CD14-positive monocyte (primary cell): ENCODE measurements at regions not wholly inside any gene's neighbourhood (a gene's known extent, or its start where the extent isn't known, plus 50 kb on each side); places are given as distances from the start of the nearest gene placed in this dataset.

Experiments used
- DNase-seq, 3 donors: peaks; one replicate each; pipeline ENCODE4 v3.0.0-alpha.2; 2011 to 2022
- H2AFZ ChIP-seq: 2 replicates; pipeline ENCODE4 v1.6.0; 2012; ENCODE audit warnings: mild to moderate bottlenecking, low read depth, low read length, inconsistent platforms; ENCODE audit not compliant: insufficient read depth, poor library complexity, severe bottlenecking
- H3K27ac ChIP-seq, 2 donors: 1 replicate in 1 of 2; 2 replicates in 1 of 2; pipeline ENCODE4 v1.5.1; 2012 to 2013; ENCODE audit warnings: low read length in 2 of 2, control low read depth in 1 of 2, inconsistent platforms in 1 of 2, low read depth in 1 of 2, mild to moderate bottlenecking in 1 of 2
- H3K27me3 ChIP-seq, 2 donors: one replicate each; pipeline versions ENCODE4 v1.6.0 to v1.6.1; 2011 to 2013; ENCODE audit warnings: low read length in 2 of 2; ENCODE audit not compliant: control insufficient read depth in 2 of 2, insufficient read depth in 2 of 2
- H3K36me3 ChIP-seq, 2 donors: replicated peaks in 1 of 2; 1 replicate in 1 of 2; 2 replicates in 1 of 2; pipeline versions ENCODE4 v1.5.1 to v1.6.1; 2012 to 2013; ENCODE audit warnings: low read length in 2 of 2, control low read depth in 1 of 2, inconsistent platforms in 1 of 2, mild to moderate bottlenecking in 1 of 2; ENCODE audit not compliant: insufficient read depth in 2 of 2, control insufficient read depth in 1 of 2
- H3K4me1 ChIP-seq, 2 donors: 1 replicate in 1 of 2; 2 replicates in 1 of 2; pipeline versions ENCODE4 v1.5.1 to v1.6.1; 2012 to 2013; ENCODE audit warnings: low read length in 2 of 2, control low read depth in 1 of 2, inconsistent platforms in 1 of 2, mild to moderate bottlenecking in 1 of 2, moderate library complexity in 1 of 2; ENCODE audit not compliant: insufficient read depth in 2 of 2, control insufficient read depth in 1 of 2
- H3K4me2 ChIP-seq: replicated peaks from 2 replicates; pipeline ENCODE3; 2012; ENCODE audit warnings: low read length, moderate library complexity, mild to moderate bottlenecking; ENCODE audit not compliant: poor library complexity, severe bottlenecking; ENCODE audit errors: extremely low read depth
- H3K4me3 ChIP-seq, 3 experiments: fragments of 200-600 bp in 1 of 3; sonication (generic) in 1 of 3; replicated peaks in 1 of 3; 1 replicate in 2 of 3; 2 replicates in 1 of 3; pipeline ENCODE4 v1.5.1; 2011 to 2013; ENCODE audit warnings: low read length in 3 of 3, mild to moderate bottlenecking in 3 of 3, control low read depth in 2 of 3, low read depth in 2 of 3, inconsistent platforms in 1 of 3, moderate library complexity in 1 of 3
- H3K79me2 ChIP-seq: 2 replicates; pipeline ENCODE4 v1.6.0; 2012; ENCODE audit warnings: mild to moderate bottlenecking, control low read depth, inconsistent platforms, low read length, moderate library complexity; ENCODE audit not compliant: insufficient read depth
- H3K9ac ChIP-seq: 2 replicates; pipeline ENCODE4 v1.6.0; 2017; ENCODE audit warnings: low read length, mild to moderate bottlenecking; ENCODE audit not compliant: insufficient read depth, poor library complexity, severe bottlenecking
- H3K9me3 ChIP-seq, 2 donors: replicated peaks in 1 of 2; 1 replicate in 1 of 2; 2 replicates in 1 of 2; pipeline versions ENCODE4 v1.5.1 to v1.6.1; 2012 to 2013; ENCODE audit warnings: low read length in 2 of 2, control low read depth in 1 of 2; ENCODE audit not compliant: control insufficient read depth in 1 of 2, insufficient read depth in 1 of 2
- H4K20me1 ChIP-seq: 2 replicates; pipeline ENCODE4 v1.6.0; 2012; ENCODE audit warnings: mild to moderate bottlenecking, low read length, control low read depth, moderate library complexity; ENCODE audit not compliant: insufficient read depth
- H3K27ac Mint-ChIP-seq, 7 donors: one replicate each; pipeline ENCODE4 v1.8.0; 2020; ENCODE audit warnings: mild to moderate bottlenecking in 7 of 7, mixed read lengths in 7 of 7, moderate library complexity in 6 of 7, inconsistent platforms in 2 of 7
- H3K27me3 Mint-ChIP-seq, 3 donors: one replicate each; pipeline ENCODE4 v1.8.0; 2021 to 2022; ENCODE audit warnings: low read depth in 3 of 3, mild to moderate bottlenecking in 3 of 3, mixed read lengths in 3 of 3, moderate library complexity in 3 of 3, inconsistent platforms in 1 of 3
- H3K36me3 Mint-ChIP-seq, 2 donors: one replicate each; pipeline ENCODE4 v1.8.0; 2020; ENCODE audit warnings: mixed read lengths in 2 of 2, inconsistent platforms in 1 of 2, mild to moderate bottlenecking in 1 of 2
- H3K4me1 Mint-ChIP-seq: one replicate; pipeline ENCODE4 v1.8.0; 2020; ENCODE audit warnings: mild to moderate bottlenecking, mixed read lengths
- H3K4me3 Mint-ChIP-seq, 2 donors: one replicate each; pipeline ENCODE4 v1.8.0; 2020; ENCODE audit warnings: mild to moderate bottlenecking in 2 of 2, mixed read lengths in 2 of 2, moderate library complexity in 1 of 2
- H3K9me3 Mint-ChIP-seq, 7 donors: one replicate each; pipeline ENCODE4 v1.8.0; 2020 to 2022; ENCODE audit warnings: mixed read lengths in 7 of 7, mild to moderate bottlenecking in 6 of 7, moderate library complexity in 6 of 7, inconsistent platforms in 2 of 7
- WGBS: methylation state at CpG from one replicate; pipeline ENCODE4 v1.1.5; 2013; ENCODE audit warnings: missing lambda C conversion rate; ENCODE audit not compliant: insufficient coverage; 5-methylcytosine and 5-hydroxymethylcytosine counted together
- intact Hi-C, 2 donors: fragments of 100-400 bp; cut with micrococcal nuclease; formaldehyde crosslinking; loops; one replicate each; pipeline versions ENCODE4 v1.15.0 to v1.15.1; 2023
- TF ChIP-seq, protein P1 (sequence below): fragments of 200-600 bp; IDR thresholded peaks from one replicate; pipeline ENCODE4 v1.8.0; 2022; ENCODE audit warnings: antibody characterized with exemption, mild to moderate bottlenecking

DNA sequence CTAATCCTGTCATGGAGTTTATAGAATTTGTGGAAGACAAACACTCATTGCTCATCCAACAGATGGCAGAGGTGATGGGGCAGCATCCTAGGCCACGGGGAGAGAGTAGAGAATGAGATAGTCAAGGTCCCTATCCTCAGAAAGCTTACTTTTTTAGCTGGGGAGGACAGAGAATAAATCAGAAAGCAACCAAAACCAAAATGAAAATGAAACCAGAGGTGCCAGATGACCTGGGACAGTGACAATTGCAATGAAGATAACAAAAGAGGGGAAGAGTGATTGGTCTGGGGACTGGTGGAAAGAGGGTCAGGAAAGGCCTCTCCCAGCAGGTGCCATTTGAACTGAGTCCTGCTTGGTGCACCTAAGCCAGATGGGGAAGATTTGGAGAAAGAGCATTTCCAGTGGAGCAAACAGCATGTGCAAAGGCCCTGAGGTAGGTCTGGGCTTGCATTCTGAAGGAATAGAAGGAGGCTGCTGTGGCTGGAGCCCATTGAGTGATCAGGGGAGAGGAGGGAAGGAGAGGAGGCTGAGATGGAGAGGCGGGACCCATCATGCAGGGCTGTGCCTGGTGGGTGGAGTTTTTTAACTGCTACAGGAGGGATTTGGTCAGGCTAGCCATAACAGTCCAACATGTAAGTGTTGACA lies 164.1 kb downstream of the RPS24 start:
- Histone ChIP-seq H3K27me3 (no peaks in the 10 kb centered on the region), H3K27ac (no peak overlapping the region), H3K79me2 (no peaks in the 10 kb centered on the region), H3K36me3 (no peaks in the 10 kb centered on the region), H4K20me1 (no peaks in the 10 kb centered on the region), H3K9ac (no peak overlapping the region), H3K4me1 (no peaks in the 10 kb centered on the region), H2AFZ (no peak overlapping the region), H3K4me2 (no peak overlapping the region), H3K9me3 (peaks cover 8% of the 10 kb centered on the region in 2 donors), H3K4me3 (no peak overlapping the region)
- no peaks in the 10 kb centered on the region for H3K4me1 Mint-ChIP-seq
- H3K9me3 Mint-ChIP-seq, result peaks cover 3 to 9% (median 8%) of the 10 kb centered on the region in 7 donors
- H3K4me3 Mint-ChIP-seq, result no peak overlapping the region
- no peak overlapping the region for H3K27ac Mint-ChIP-seq
- WGBS, result 100% methylated on average over 1 of the region's 2 CpGs
- intact Hi-C loops, result no loop called here
- peaks cover 0 to 1% (median 0%) of the 10 kb centered on the region in 3 donors for H3K27me3 Mint-ChIP-seq
- no peaks in the 10 kb centered on the region for H3K36me3 Mint-ChIP-seq
- TF ChIP-seq, protein P1, sequence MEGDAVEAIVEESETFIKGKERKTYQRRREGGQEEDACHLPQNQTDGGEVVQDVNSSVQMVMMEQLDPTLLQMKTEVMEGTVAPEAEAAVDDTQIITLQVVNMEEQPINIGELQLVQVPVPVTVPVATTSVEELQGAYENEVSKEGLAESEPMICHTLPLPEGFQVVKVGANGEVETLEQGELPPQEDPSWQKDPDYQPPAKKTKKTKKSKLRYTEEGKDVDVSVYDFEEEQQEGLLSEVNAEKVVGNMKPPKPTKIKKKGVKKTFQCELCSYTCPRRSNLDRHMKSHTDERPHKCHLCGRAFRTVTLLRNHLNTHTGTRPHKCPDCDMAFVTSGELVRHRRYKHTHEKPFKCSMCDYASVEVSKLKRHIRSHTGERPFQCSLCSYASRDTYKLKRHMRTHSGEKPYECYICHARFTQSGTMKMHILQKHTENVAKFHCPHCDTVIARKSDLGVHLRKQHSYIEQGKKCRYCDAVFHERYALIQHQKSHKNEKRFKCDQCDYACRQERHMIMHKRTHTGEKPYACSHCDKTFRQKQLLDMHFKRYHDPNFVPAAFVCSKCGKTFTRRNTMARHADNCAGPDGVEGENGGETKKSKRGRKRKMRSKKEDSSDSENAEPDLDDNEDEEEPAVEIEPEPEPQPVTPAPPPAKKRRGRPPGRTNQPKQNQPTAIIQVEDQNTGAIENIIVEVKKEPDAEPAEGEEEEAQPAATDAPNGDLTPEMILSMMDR, result no peak
- no peak for DNase-seq

DNA sequence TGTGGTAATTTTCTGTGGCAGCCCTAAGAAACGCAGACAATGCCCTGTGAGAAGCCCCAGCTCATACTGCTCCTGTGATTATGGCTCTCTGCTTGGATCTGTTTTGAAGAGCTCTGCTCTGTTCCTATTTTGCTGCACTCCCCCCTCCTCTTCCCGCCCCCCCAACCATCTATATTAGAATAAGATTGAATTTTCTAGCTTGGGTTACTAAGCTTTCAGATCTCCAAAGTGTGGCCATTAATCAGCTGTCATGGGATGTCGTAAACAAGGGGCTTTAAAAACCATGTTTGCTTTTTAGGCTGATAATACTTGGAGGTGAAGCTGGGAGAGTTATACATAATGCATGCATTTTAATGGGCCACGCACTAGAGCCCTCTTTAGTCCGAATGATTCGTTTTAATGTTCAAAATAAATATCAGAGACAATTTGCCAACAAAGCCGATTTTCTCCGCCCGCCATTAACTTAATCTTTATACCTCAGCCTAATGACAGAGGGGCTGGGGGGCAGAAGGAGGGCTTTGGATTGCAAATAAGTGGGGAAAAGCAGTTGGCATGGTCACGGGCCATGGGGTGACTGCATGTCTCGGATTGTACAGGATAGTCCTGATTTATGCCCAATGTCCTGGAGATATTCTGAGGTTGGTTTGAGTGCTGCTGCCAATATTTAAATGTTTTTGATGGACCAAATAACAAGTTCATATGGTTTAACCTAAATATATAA lies 165.5 kb downstream of the RPS24 start:
- H3K9ac ChIP-seq, result no peak overlapping the region
- H3K27me3 ChIP-seq, result no peaks in the 10 kb centered on the region
- H3K4me3 ChIP-seq, result no peak overlapping the region
- no peaks in the 10 kb centered on the region for H3K36me3 ChIP-seq
- Mint-ChIP-seq H3K36me3 (no peaks in the 10 kb centered on the region), H3K27me3 (peaks cover 0 to 1% (median 0%) of the 10 kb centered on the region in 3 donors), H3K9me3 (peaks cover 0 to under 1% (median 0%) of the 10 kb centered on the region in 7 donors), H3K4me1 (no peaks in the 10 kb centered on the region), H3K4me3 (no peak overlapping the region), H3K27ac (no peak overlapping the region)
- H3K4me2 ChIP-seq, result no peak overlapping the region
- no peak overlapping the region for H2AFZ ChIP-seq
- no peaks in the 10 kb centered on the region for H3K4me1 ChIP-seq
- no peaks in the 10 kb centered on the region for H4K20me1 ChIP-seq
- no peaks in the 10 kb centered on the region for H3K79me2 ChIP-seq
- 50% methylated on average over 2 of the region's 11 CpGs for WGBS
- H3K27ac ChIP-seq, result no peak overlapping the region
- intact Hi-C loops, result no loop called here
- TF ChIP-seq, protein P1, result no peak
- no peaks in the 10 kb centered on the region for H3K9me3 ChIP-seq
- DNase-seq, result no peak
